CD4-positive, alpha-beta memory T cell (primary cell): ENCODE measurements at regions not wholly inside any gene's neighbourhood (a gene's known extent, or its start where the extent isn't known, plus 50 kb on each side); places are given as distances from the start of the nearest gene placed in this dataset.
"Not testable (repeated sequence)": the region's sequence is repeated elsewhere in the genome, so short reads cannot be mapped to it uniquely, and the experiment has no call there.

Experiments used
- CTCF ChIA-PET: fragments of 350-600 bp; sonication (Branson Sonifier 250); formaldehyde crosslinking; loops from one replicate; lab custom pipeline; 2021; ENCODE audit warnings: inconsistent platforms; ENCODE audit not compliant: partially characterized antibody; lab: Charles Lee
- POLR2A ChIA-PET: fragments of 350-600 bp; sonication (Branson Sonifier 250); formaldehyde crosslinking; loops from one replicate; lab custom pipeline; 2021; ENCODE audit not compliant: partially characterized antibody; lab: Charles Lee
- DNase-seq, 5 donors: peaks; one replicate each; pipeline versions ENCODE4 v3.0.0 to v3.0.0-alpha.2; 2020 to 2022; ENCODE audit warnings: mixed read lengths in 1 of 5
- H3K27ac ChIP-seq: one replicate; pipeline ENCODE4 v1.7.0; 2013; ENCODE audit warnings: low read depth, low read length
- H3K27me3 ChIP-seq: 2 replicates; pipeline ENCODE4 v1.7.0; 2013; ENCODE audit warnings: mild to moderate bottlenecking, low read length, moderate library complexity; ENCODE audit not compliant: insufficient read depth
- H3K36me3 ChIP-seq: 2 replicates; pipeline ENCODE4 v1.7.0; 2013; ENCODE audit warnings: mild to moderate bottlenecking, low read length, moderate library complexity; ENCODE audit not compliant: insufficient read depth
- H3K4me1 ChIP-seq: 2 replicates; pipeline ENCODE4 v1.7.0; 2013; ENCODE audit warnings: mild to moderate bottlenecking, low read length, moderate library complexity; ENCODE audit not compliant: insufficient read depth
- H3K4me3 ChIP-seq, 2 donors: one replicate each; pipeline ENCODE4 v1.7.0; 2013; ENCODE audit warnings: low read length in 2 of 2, mild to moderate bottlenecking in 1 of 2
- H3K9me3 ChIP-seq, 2 donors: one replicate each; pipeline ENCODE4 v1.7.0; 2013; ENCODE audit warnings: low read length in 2 of 2, control low read depth in 1 of 2; ENCODE audit not compliant: control insufficient read depth in 1 of 2
- H3K27ac Mint-ChIP-seq, 7 donors: one replicate each; pipeline ENCODE4 v1.8.0; 2020 to 2021; ENCODE audit warnings: mixed read lengths in 7 of 7, mild to moderate bottlenecking in 6 of 7, inconsistent platforms in 3 of 7, moderate library complexity in 3 of 7
- H3K27me3 Mint-ChIP-seq, 2 donors: one replicate each; pipeline ENCODE4 v1.8.0; 2020 to 2021; ENCODE audit warnings: mixed read lengths in 2 of 2
- H3K36me3 Mint-ChIP-seq, 2 donors: one replicate each; pipeline ENCODE4 v1.8.0; 2020 to 2021; ENCODE audit warnings: mixed read lengths in 2 of 2, inconsistent platforms in 1 of 2, mild to moderate bottlenecking in 1 of 2
- H3K4me1 Mint-ChIP-seq, 4 donors: one replicate each; pipeline ENCODE4 v1.8.0; 2020 to 2021; ENCODE audit warnings: mixed read lengths in 4 of 4, mild to moderate bottlenecking in 1 of 4
- H3K4me3 Mint-ChIP-seq, 8 donors: one replicate each; pipeline ENCODE4 v1.8.0; 2020 to 2021; ENCODE audit warnings: mixed read lengths in 8 of 8, mild to moderate bottlenecking in 7 of 8, moderate library complexity in 6 of 8, inconsistent platforms in 3 of 8
- H3K9me3 Mint-ChIP-seq, 8 donors: one replicate each; pipeline ENCODE4 v1.8.0; 2020 to 2021; ENCODE audit warnings: mixed read lengths in 8 of 8, mild to moderate bottlenecking in 5 of 8, inconsistent platforms in 3 of 8, moderate library complexity in 1 of 8
- intact Hi-C: fragments of 100-400 bp; cut with micrococcal nuclease; formaldehyde crosslinking; loops from one replicate; pipeline ENCODE4 v1.15.1; 2023

- H3K27ac Mint-ChIP-seq, result no peak overlapping the region
- H3K36me3 Mint-ChIP-seq, result peaks cover 0 to 3% of the 10 kb centered on the region in 2 donors
- no peak for DNase-seq
- Histone ChIP-seq H3K27ac (no peak overlapping the region), H3K27me3 (no peaks in the 10 kb centered on the region), H3K4me3 (no peak overlapping the region), H3K9me3 (no peaks in the 10 kb centered on the region), H3K36me3 (no peaks in the 10 kb centered on the region), H3K4me1 (no peaks in the 10 kb centered on the region)
- H3K4me3 Mint-ChIP-seq, result no peak overlapping the region
- CTCF ChIA-PET, result no interaction called here
- H3K27me3 Mint-ChIP-seq, result no peaks in the 10 kb centered on the region
- peaks cover 2 to 26% (median 15%) of the 10 kb centered on the region in 8 donors for H3K9me3 Mint-ChIP-seq
- no peaks in the 10 kb centered on the region for H3K4me1 Mint-ChIP-seq
- intact Hi-C loops, result no loop called here
- POLR2A ChIA-PET, result no interaction called here
Measured at GRCh38 chr3:4079339-4080195, 223.6 kb upstream of the SETMAR start.

DNA sequence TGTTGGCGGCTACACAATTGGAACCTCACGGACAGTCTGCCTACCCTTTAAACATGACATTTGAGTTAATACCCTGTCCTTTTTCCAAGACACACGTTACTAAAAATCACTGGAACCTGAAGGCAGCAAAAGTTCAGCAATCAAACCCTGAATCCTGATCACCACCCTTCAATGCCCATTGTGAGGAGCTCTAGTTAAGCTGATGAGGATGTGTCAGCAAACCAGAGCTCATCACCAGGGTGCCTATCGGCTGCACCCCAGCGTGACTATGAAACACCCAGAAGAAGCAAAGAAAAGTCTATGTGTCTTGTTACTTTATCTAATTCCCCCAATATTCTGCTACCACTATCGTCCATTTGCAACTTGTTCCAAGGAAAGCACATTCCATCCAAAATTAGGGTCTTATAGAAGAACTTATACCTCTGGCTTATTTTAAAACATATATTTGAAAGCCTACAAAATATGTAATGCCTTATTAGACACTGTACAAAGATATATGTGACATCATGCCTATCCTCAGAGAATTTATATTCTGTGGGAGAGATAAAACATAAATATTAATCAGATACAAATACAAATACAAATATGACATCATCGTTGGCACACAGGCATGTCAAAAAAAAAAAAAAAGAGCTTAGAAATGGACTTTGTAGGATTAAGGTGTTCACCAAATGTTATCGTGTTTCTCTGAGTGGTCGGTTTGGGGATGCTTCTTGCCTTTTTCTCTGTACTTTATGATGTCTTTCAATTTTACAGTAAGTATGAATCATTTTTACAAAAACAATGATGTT is 219.7 kb upstream of the SETMAR start:
- no peak for DNase-seq
- Histone ChIP-seq H3K4me3 (no peak overlapping the region), H3K4me1 (no peaks in the 10 kb centered on the region), H3K27me3 (no peaks in the 10 kb centered on the region), H3K36me3 (no peaks in the 10 kb centered on the region), H3K27ac (no peak overlapping the region), H3K9me3 (no peaks in the 10 kb centered on the region)
- Mint-ChIP-seq H3K27me3 (no peaks in the 10 kb centered on the region), H3K4me3 (no peak overlapping the region), H3K27ac (no peak overlapping the region), H3K9me3 (peaks cover 0 to 5% (median 0%) of the 10 kb centered on the region in 8 donors), H3K36me3 (no peaks in the 10 kb centered on the region), H3K4me1 (no peaks in the 10 kb centered on the region)
- ChIA-PET POLR2A (no interaction called here), CTCF (no interaction called here)
- intact Hi-C loops, result no loop called here

DNA sequence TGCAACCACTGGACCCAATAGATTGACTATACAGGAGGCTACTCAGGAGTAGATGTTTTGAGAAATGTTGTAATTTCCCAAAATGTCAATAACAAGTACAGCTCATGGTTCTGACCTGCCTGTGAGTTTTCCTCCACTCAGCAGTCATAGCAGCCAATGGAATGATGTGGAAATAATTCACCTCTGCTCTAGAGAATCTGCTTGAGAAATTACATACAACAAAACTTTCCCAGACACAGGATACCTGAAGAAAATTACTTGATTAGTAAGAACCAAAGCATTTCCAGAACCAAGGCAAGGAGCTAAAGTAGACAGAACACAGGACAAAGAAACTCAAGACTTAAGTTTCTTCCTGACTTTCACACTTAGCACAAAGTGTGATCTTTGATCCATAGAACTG is 218.9 kb upstream of the SETMAR start:
- no peaks in the 10 kb centered on the region for H3K36me3 Mint-ChIP-seq
- peaks cover 0 to under 1% (median 0%) of the 10 kb centered on the region in 8 donors for H3K9me3 Mint-ChIP-seq
- DNase-seq, result no peak
- no peaks in the 10 kb centered on the region for H3K27me3 Mint-ChIP-seq
- Histone ChIP-seq H3K4me3 (no peak overlapping the region), H3K9me3 (no peaks in the 10 kb centered on the region), H3K27me3 (no peaks in the 10 kb centered on the region), H3K36me3 (no peaks in the 10 kb centered on the region), H3K27ac (no peak overlapping the region), H3K4me1 (no peaks in the 10 kb centered on the region)
- H3K4me3 Mint-ChIP-seq, result no peak overlapping the region
- no peaks in the 10 kb centered on the region for H3K4me1 Mint-ChIP-seq
- H3K27ac Mint-ChIP-seq, result no peak overlapping the region
- POLR2A ChIA-PET, result no interaction called here
- intact Hi-C loops, result no loop called here
- CTCF ChIA-PET, result no interaction called here

- H3K9me3 ChIP-seq, H3K9me3 Mint-ChIP-seq, H3K36me3 ChIP-seq, intact Hi-C loops, H3K27me3 ChIP-seq, H3K27me3 Mint-ChIP-seq, H3K4me1 ChIP-seq, H3K4me3 ChIP-seq, DNase-seq, H3K4me3 Mint-ChIP-seq, H3K4me1 Mint-ChIP-seq, H3K27ac ChIP-seq, H3K27ac Mint-ChIP-seq, POLR2A ChIA-PET, CTCF ChIA-PET, H3K36me3 Mint-ChIP-seq: not testable (repeated sequence)
Measured at GRCh38 chr3:4086662-4087061, 216.5 kb upstream of the SETMAR start.

- H3K4me1 Mint-ChIP-seq, result no peaks in the 10 kb centered on the region
- Histone ChIP-seq H3K27ac (no peak overlapping the region), H3K36me3 (no peaks in the 10 kb centered on the region), H3K27me3 (no peaks in the 10 kb centered on the region), H3K4me1 (no peaks in the 10 kb centered on the region), H3K4me3 (no peak overlapping the region), H3K9me3 (no peaks in the 10 kb centered on the region)
- peaks cover 0 to 5% of the 10 kb centered on the region in 2 donors for H3K36me3 Mint-ChIP-seq
- intact Hi-C loops, result no loop called here
- CTCF ChIA-PET, result no interaction called here
- no peak overlapping the region for H3K4me3 Mint-ChIP-seq
- no peaks in the 10 kb centered on the region for H3K27me3 Mint-ChIP-seq
- no peak overlapping the region for H3K27ac Mint-ChIP-seq
- H3K9me3 Mint-ChIP-seq, result peaks cover 0 to 4% (median 0%) of the 10 kb centered on the region in 8 donors
- DNase-seq, result no peak
- POLR2A ChIA-PET, result no interaction called here
Measured at GRCh38 chr3:4091786-4092185, 211.4 kb upstream of the SETMAR start.

GRCh38 chr3:4097801-4098200 is 205.4 kb upstream of the SETMAR start:
- POLR2A ChIA-PET, result no interaction called here
- Mint-ChIP-seq H3K27ac (no peak overlapping the region), H3K4me3 (no peak overlapping the region), H3K4me1 (no peaks in the 10 kb centered on the region), H3K36me3 (peaks cover 0 to 5% of the 10 kb centered on the region in 2 donors), H3K9me3 (peaks cover 2 to 22% (median 6%) of the 10 kb centered on the region in 8 donors), H3K27me3 (no peaks in the 10 kb centered on the region)
- DNase-seq, result no peak
- no peaks in the 10 kb centered on the region for H3K4me1 ChIP-seq
- no peaks in the 10 kb centered on the region for H3K36me3 ChIP-seq
- no peak overlapping the region for H3K27ac ChIP-seq
- CTCF ChIA-PET, result no interaction called here
- no peaks in the 10 kb centered on the region for H3K9me3 ChIP-seq
- H3K27me3 ChIP-seq, result no peaks in the 10 kb centered on the region
- intact Hi-C loops, result no loop called here
- no peak overlapping the region for H3K4me3 ChIP-seq

DNA sequence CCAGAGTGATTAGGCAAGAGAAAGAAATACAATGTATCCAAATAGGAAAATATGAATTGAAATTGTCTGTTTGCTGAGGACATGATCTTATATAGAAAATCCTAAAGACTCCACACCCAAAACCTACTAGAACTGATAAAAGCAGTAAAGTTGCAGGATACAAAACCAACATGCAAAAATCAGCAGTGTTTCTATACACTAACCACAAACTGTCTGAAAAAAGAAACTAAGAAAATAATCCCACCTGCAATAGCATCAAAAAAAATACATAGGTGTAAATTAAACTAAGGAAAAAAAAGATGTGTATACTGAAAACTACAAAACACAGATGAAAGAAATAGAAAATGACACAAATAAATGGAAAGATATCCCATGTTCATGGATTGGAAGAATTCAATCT is 203.6 kb upstream of the SETMAR start:
- POLR2A ChIA-PET, result no interaction called here
- intact Hi-C loops, result no loop called here
- CTCF ChIA-PET, result no interaction called here
- H3K27me3 Mint-ChIP-seq, result no peaks in the 10 kb centered on the region
- no peak overlapping the region for H3K4me3 ChIP-seq
- H3K9me3 Mint-ChIP-seq, result peaks cover 4 to 18% (median 11%) of the 10 kb centered on the region in 8 donors
- no peak for DNase-seq
- no peaks in the 10 kb centered on the region for H3K36me3 Mint-ChIP-seq
- H3K4me1 ChIP-seq, result no peaks in the 10 kb centered on the region
- no peaks in the 10 kb centered on the region for H3K9me3 ChIP-seq
- H3K27ac ChIP-seq, result no peak overlapping the region
- H3K27me3 ChIP-seq, result no peaks in the 10 kb centered on the region
- no peak overlapping the region for H3K27ac Mint-ChIP-seq
- H3K36me3 ChIP-seq, result no peaks in the 10 kb centered on the region
- no peak overlapping the region for H3K4me3 Mint-ChIP-seq
- no peaks in the 10 kb centered on the region for H3K4me1 Mint-ChIP-seq
